ENCODE measurements at regions not wholly inside any gene's neighbourhood (a gene's known extent, or its start where the extent isn't known, plus 50 kb on each side); places are given as distances from the start of the nearest gene placed in this dataset.

GRCh38 chr9:13555989-13556500 lies 276.6 kb upstream of the MPDZ start:
- Histone ChIP-seq H3K4me3 (ENCODE audit: low read depth, low read length, poor library complexity, severe bottlenecking) (no peak overlapping the region), H2AFZ (ENCODE audit: low read length) (no peak overlapping the region), H3K4me1 (ENCODE audit: insufficient read depth, low read length, poor library complexity, severe bottlenecking) (no peaks in the 10 kb centered on the region), H3K79me2 (ENCODE audit: insufficient read depth, low read depth, low read length) (no peaks in the 10 kb centered on the region), H3K36me3 (ENCODE audit: insufficient read depth, low read length) (no peaks in the 10 kb centered on the region), H4K20me1 (ENCODE audit: insufficient read depth, low read length) (no peaks in the 10 kb centered on the region), H3K9me2 (ENCODE audit: insufficient read depth, low read length) (no peaks in the 10 kb centered on the region), H3K4me2 (ENCODE audit: low read length) (no peak overlapping the region), H3K9me3 (ENCODE audit: low read length) (no peaks in the 10 kb centered on the region), H3K27ac (ENCODE audit: low read depth, low read length, poor library complexity, severe bottlenecking) (no peak overlapping the region)
- intact Hi-C loops (cut with micrococcal nuclease; ENCODE audit: unreplicated experiment), result no loop called here
- no peak for TF ChIP-seq CTCF (conservative IDR thresholded peaks at IDR 0.05; ENCODE audit: low read length)
- no peak for TF ChIP-seq EZH2phosphoT487 (IDR thresholded peaks at IDR 0.05; ENCODE audit: borderline replicate concordance, low read depth, low read length)
- BruUV-seq (replicated peaks), result no TSS peak
- DNase-seq (ENCODE audit: low spot score), result no peak
- CTCF ChIA-PET (ENCODE audit: unreplicated experiment), result no interaction called here
- POLR2A ChIA-PET, result interaction anchor here (0.8 kb wide), 1 partner anchor 330 kb away, joined by 3 read pairs; no protein-coding TSS in a partner anchor

- Histone ChIP-seq H3K9me2 (ENCODE audit: insufficient read depth, low read length) (no peaks in the 10 kb centered on the region), H3K4me1 (ENCODE audit: insufficient read depth, low read length, poor library complexity, severe bottlenecking) (no peaks in the 10 kb centered on the region), H3K36me3 (ENCODE audit: insufficient read depth, low read length) (no peaks in the 10 kb centered on the region), H3K4me2 (ENCODE audit: low read length) (no peak overlapping the region), H3K79me2 (ENCODE audit: insufficient read depth, low read depth, low read length) (no peaks in the 10 kb centered on the region), H3K4me3 (ENCODE audit: low read depth, low read length, poor library complexity, severe bottlenecking) (no peak overlapping the region), H2AFZ (ENCODE audit: low read length) (no peak overlapping the region), H3K27ac (ENCODE audit: low read depth, low read length, poor library complexity, severe bottlenecking) (no peak overlapping the region), H4K20me1 (ENCODE audit: insufficient read depth, low read length) (no peaks in the 10 kb centered on the region), H3K9me3 (ENCODE audit: low read length) (no peaks in the 10 kb centered on the region)
- TF ChIP-seq EZH2phosphoT487 (IDR thresholded peaks at IDR 0.05; ENCODE audit: borderline replicate concordance, low read depth, low read length) (no peak), CTCF (conservative IDR thresholded peaks at IDR 0.05; ENCODE audit: low read length) (no peak)
- CTCF ChIA-PET (ENCODE audit: unreplicated experiment), result no interaction called here
- intact Hi-C loops (cut with micrococcal nuclease; ENCODE audit: unreplicated experiment), result no loop called here
- BruUV-seq (replicated peaks), result no TSS peak
- POLR2A ChIA-PET, result interaction anchor here (0.8 kb wide), 1 partner anchor 329 kb away, joined by 3 read pairs; no protein-coding TSS in a partner anchor
- DNase-seq (ENCODE audit: low spot score), result no peak
These were observed 276.0 kb upstream of the MPDZ start for GRCh38 chr9:13555516-13555915.

GRCh38 chr9:13554626-13555025 lies 275.1 kb upstream of the MPDZ start:
- Histone ChIP-seq H4K20me1 (ENCODE audit: insufficient read depth, low read length) (no peaks in the 10 kb centered on the region), H3K36me3 (ENCODE audit: insufficient read depth, low read length) (no peaks in the 10 kb centered on the region), H3K4me3 (ENCODE audit: low read depth, low read length, poor library complexity, severe bottlenecking) (no peak overlapping the region), H3K27ac (ENCODE audit: low read depth, low read length, poor library complexity, severe bottlenecking) (no peak overlapping the region), H2AFZ (ENCODE audit: low read length) (no peak overlapping the region), H3K79me2 (ENCODE audit: insufficient read depth, low read depth, low read length) (no peaks in the 10 kb centered on the region), H3K4me1 (ENCODE audit: insufficient read depth, low read length, poor library complexity, severe bottlenecking) (no peaks in the 10 kb centered on the region), H3K9me2 (ENCODE audit: insufficient read depth, low read length) (no peaks in the 10 kb centered on the region), H3K4me2 (ENCODE audit: low read length) (no peak overlapping the region), H3K9me3 (ENCODE audit: low read length) (no peaks in the 10 kb centered on the region)
- no peak for DNase-seq (ENCODE audit: low spot score)
- no peak for TF ChIP-seq EZH2phosphoT487 (IDR thresholded peaks at IDR 0.05; ENCODE audit: borderline replicate concordance, low read depth, low read length)
- TF ChIP-seq CTCF (conservative IDR thresholded peaks at IDR 0.05; ENCODE audit: low read length), result no peak
- intact Hi-C loops (cut with micrococcal nuclease; ENCODE audit: unreplicated experiment), result no loop called here
- BruUV-seq (replicated peaks), result no TSS peak
- ChIA-PET CTCF (ENCODE audit: unreplicated experiment) (no interaction called here), POLR2A (interaction anchor here (0.7 to 0.8 kb wide), 2 partner anchors 34 to 806 kb away, joined by 3 read pairs; no protein-coding TSS in a partner anchor)

All from OCI-LY7 (cell line).